Right forelimb (tissue), 1 donor: ENCODE measurements at regions not wholly inside any gene's neighbourhood (a gene's known extent, or its start where the extent isn't known, plus 50 kb on each side); places are given as distances from the start of the nearest gene placed in this dataset.

Source experiments
- DNase-seq: peaks from one replicate; pipeline ENCODE4 v3.0.0-alpha.2; 2018

DNA sequence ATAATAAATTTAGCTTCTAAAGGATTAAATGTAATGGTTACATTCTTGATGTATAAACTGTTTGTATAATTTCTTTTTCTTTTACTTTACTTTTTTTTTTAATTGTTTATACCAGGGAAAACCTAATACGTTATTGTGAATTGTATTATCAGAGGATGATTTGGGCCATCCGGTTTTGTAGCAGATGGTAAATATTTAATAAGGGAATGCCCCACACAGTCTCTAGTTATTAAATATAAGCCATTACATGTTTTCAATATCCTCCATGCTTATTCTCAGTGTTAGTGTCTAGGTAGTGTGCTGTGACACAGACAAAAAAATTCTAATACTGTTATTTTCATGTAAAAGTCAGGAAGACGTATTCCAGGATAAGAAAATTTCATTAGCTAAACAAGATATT lies 553.9 kb downstream of the ZNF804A start:
- DNase-seq: no peak

DNA sequence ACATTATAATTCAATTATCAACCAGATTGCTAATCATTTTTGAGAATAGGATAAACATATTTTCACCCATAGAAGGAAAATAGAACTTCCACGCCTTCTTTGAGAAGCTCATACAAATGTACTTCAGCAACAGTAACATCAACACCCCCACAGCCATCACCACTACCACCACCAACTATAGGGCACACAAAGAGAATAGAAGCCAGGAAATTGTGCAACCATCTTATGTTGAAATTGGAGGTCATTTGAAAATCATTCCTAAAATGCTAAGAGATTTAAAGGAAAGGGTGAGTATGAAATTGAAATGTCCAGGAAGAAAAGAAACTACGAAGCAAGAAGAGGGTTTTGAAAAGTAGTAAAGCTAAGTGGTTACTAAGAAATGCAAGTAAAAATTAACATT lies 563.4 kb downstream of the ZNF804A start:
- no peak for DNase-seq

DNA sequence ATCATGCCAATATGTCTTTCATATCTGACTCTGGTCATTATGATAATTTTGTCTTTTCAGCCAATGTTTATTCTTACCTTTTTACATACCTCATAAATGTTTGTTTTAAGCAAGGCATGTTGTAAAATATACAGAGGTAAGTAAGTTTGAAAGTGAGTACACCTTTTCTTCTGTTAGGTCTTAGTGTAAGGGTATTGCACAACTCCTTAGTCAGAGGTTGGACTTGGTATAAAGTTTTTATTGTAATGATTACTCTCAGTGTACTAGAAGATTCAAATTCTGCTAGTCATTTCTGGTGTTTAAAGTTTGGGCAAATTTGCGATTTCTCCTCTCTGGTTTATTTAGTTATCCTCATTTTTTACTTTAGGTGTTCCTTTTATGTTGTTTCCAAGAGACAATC lies 564.3 kb upstream of the FSIP2 start:
- DNase-seq: no peak

DNA sequence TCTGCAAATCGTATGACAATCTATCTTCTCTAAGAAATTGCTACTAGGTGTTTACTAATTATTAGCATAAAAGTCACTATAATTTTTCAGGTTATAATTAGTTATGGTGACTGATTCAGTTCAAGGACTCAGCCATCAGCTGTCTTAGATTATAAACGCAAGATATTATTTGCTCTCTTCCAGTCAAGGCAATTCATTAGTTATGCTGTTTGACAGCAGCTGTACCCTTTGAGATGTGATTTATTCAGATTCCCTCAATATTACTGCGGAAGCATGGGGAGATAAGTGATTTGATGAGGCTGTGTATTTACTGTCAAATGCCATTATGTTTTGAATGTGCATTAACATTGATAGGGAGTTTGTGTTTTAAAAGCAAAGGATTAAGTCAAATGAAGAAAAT lies 558.9 kb upstream of the FSIP2 start:
- no peak for DNase-seq

DNA sequence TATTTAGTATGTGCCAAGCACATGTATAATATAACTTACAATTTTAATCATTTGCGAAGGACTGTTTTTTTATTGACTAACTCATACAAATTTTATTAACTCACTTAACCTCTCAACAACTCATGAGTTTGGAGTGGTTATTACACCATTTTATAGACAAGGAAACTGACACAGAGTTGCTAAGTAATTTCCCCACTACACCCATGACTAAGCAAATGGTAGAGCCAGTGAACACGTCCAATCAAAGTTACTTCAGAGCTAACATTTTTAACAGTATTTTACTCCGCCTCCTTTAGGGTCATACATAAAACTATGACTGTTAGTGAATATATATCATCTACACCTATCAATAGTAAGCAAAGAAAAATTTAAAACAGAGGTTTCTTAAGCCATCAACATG lies 556.7 kb upstream of the FSIP2 start:
- no peak for DNase-seq

DNA sequence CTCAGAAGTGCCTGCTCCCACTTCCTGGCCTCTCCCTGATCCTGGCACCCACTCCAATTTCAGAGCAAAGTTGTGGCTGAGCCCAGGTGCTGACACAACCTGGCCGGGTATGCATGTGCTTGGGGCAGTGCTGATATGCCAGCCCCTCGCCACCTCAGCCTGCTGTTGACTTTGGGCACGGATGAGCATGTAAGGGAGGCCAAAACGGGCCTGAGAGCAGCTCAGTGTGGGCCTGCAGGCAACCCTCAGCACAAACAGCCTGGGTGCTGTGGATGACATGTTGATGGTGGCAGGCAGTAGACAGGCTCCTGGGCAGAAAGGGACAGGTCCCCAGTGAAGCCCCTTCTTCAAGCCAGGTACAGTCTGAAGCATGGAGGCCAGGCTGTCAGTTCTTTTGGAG lies 553.6 kb upstream of the FSIP2 start:
- no peak for DNase-seq

DNA sequence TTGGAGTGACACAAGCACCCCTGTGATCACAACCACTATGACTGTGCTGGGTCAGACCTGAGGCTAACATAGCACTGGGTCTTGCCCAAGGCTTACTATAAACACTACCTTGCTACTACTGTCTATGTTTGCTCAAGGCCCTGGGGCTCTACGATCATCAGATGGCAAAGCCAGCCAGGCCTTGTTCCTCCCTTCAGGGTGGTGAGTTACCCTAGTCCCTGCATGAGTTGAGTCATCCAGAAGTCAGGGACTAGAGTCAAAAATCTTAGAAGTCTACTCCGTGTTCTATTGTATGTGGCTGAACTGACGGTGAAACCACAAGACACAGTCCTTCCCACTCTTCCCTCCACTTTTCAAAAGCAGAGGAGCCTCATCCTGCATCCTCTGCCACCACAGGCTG lies 551.2 kb upstream of the FSIP2 start:
- no peak for DNase-seq

DNA sequence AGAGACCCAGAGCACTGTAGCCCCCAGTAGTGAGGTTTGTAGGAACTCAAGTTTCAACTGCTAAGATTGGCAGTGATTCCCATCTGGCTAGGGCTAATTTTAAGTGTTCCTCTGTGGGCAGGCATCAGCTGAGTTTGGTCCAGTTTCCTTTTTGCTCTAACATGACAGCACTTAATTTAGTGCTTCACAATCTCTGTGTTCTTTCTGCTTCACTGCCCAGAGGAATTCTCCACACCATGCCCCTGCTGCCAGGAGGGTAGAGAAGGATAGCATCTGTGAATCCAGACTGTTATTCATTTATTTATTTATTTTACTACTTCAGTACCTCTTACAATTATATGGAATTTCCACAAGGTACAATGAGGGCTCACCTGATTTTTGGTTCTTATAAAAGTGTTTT lies 549.9 kb upstream of the FSIP2 start:
- DNase-seq: no peak

DNA sequence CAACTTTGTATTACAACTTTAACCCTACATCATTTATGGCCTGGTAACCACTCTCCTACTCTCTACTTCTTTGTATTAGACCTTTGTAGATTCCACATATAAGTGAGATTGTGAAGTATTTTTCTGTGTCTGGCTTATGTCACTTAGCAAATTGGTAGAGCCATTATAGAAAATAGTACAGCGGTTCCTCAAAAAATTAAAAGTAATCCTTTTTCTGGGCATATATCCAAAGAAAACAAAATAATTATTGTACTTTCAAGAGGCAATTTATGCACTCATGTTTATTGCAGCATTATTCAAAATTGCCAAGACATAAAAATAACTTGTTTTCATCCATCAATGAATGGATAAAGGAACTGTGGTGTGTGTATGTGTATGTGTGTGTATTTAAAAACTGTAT lies 537.5 kb upstream of the FSIP2 start:
- no peak for DNase-seq

DNA sequence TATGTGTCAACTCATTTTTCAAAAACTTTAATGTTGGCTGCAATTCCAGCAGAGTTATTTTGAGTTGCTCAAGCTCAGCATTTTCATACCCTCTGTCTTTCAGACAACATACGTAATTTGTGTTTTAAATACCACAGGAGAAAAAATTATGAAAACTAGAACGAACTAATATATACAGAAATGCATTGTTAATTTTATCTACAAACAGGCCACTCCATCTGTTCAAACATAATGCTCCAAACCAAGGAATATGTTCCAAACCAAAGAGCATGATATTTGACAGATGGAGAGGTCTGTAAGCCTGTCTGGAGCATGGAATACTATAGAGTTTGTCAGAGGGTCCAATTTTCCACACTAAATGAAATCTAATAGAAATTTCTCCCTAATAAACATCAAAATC lies 536.2 kb upstream of the FSIP2 start:
- no peak for DNase-seq

DNA sequence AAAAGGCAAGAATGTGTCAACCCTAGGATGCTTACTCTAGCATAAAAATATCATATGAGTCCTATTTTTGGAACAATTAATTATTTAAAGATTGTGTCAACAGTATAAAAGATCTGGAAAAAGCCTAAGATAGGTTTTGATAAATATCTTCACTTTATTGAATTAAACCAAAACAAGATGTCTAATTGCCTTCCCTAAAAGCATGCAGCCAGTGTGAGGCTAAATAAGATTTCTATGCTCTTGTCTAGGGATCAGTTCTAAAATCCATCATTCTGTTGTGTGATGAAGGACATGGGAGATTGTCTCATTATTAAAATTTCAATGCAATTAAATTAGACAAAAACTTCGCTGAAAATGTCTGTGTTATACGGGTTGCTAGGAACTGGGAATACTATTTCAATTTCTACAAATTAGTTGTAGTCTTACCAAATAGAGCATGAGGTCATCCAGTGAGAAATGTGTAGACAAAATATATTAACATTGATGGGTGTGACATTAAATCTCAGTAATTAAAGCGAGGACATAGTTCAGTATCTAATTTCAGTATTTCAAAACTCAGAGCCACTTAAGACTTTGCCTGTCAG lies 535.6 kb upstream of the FSIP2 start:
- DNase-seq: no peak

DNA sequence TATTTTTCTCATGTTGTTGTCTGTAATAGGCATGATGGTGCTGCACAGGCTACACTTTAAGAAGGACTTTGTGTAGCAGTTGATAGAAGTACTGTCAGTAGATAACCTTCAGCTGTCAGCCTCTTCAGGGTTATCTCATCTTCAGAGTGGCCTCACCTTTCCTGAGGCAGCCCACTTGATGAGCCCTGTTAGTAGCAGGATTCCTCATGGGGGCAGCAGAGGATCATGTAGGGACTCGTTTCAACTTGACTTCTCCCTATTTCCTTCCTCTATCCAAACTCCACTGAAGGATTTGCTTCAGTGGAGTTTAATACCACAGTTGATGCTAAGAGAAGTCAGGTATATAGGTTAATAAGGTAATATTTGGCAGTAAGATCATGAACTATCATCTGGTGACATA lies 530.3 kb upstream of the FSIP2 start:
- DNase-seq: no peak

DNA sequence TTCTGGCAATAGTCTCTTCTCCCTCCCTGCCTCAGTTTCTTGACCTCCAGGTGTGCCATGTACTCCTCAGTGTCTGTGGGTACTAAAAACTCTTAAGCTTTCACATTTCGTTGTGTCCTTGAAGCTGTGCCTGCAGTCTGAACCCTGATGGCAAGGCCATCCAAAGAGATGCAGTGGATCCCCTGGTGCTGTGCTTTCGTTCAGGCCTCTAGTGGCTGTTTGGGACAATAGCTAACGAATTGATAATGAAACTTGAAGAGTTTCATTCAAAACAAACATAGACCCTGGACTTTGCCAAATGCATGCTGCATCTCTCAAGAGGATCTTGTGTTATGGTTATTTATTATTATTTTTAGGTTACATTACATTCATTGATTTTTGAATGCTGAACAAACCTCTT lies 523.1 kb upstream of the FSIP2 start:
- no peak for DNase-seq

DNA sequence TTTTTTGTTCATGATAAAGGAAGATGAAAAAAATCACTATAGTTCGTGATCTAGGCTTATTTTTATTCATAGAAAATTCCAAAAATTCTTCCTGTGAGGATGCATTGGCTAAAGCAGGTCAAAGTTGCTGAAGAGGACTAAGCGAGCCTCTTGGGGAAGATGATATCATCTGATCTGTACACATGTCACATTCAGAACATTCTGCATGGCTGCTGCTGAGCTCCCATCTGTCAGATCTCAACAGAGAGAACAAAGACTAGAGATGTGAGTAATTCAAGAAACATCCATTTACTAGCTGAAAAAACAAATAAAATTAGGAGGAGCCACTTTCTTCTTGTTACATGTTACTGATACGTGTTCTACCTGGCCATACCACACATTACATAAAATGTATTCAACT lies 518.6 kb upstream of the FSIP2 start:
- no peak for DNase-seq

DNA sequence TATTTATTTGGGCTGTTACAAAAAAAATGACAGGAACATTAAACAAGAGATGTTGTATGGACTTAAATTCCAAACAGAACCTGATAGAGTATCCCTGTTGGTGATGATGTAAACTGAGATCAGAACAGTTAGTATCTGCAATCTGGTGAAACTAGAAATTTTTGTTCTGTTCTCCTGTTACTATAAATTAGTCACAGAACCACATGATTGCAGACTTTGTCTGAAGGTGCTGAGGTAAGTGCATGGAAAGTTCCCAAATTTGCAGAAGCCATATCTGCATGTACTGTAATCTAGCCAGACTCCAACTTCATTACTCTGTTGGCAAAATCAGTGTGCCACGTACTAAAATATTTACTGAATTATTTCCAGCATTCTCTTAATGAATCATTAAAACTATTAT lies 516.3 kb upstream of the FSIP2 start:
- no peak for DNase-seq

DNA sequence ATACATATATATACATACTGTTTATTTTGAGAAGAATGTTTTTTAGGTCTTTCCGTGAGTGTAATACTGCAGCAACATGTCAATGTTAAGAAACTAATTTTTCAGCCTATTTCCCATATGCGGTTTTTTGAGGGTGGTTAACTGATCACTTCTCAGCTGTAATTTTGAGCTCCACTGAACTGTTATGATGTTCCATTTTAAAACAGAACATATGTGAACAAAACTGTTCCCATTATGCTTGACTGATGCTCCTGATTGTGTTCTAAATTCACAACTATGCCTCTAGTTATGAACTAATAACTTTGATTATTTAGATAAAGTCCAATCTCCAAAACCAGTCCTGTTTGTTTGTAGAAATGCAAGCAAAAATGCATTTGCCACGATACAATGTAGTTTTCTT lies 511.2 kb upstream of the FSIP2 start:
- DNase-seq: no peak

DNA sequence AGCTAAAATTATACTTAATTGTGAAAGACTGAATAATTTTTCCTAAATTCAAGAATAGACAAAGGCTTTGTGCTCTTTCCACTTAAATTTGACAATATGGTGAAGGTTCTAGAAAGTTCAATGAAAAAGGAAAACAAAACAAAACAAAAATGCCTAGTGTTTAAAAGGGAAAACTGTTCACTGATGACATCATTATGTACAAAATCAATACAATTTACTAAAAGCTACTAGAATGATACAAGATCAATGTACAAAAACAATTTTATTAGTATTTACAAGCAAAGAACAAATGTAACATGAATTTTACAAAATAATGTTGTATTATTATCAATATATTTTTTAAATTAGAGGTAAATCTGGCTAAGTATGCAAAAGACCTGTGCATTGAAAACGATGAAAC lies 499.1 kb upstream of the FSIP2 start:
- DNase-seq: no peak

DNA sequence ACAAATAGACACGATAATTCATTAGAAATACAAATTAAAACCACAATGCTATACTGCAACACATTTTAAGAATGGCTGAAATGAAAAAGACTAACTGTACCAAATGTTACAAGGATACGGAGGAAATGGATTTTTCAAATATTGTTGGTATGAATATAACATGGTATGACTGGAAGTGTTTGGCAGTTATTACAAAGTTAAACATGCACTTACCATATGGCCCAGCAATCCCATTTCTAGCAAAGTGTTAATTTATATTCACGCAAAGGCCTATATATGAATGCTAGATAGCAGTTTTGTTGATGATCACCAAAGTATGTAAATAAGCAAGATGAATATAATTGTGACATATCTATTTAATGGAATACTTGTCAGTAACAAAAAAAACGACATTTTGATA lies 497.8 kb upstream of the FSIP2 start:
- no peak for DNase-seq

DNA sequence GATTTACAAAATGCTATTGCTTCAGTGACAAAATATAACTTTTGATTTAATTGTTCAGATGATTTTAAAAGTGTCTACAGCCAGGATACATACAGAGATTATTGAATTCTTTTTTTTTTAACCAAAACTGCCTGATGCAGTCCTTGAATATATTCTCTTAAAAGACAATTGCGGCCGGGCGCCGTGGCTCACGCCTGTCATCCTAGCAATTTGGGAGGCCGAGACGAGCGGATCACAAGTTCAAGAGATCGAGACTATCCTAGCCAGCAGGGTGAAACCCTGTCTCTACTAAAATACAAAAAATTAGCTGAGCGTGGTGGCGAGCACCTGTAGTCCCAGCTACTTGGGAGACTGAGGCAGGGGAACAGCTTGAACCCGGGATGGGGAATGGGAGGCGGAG lies 497.0 kb upstream of the FSIP2 start:
- no peak for DNase-seq

DNA sequence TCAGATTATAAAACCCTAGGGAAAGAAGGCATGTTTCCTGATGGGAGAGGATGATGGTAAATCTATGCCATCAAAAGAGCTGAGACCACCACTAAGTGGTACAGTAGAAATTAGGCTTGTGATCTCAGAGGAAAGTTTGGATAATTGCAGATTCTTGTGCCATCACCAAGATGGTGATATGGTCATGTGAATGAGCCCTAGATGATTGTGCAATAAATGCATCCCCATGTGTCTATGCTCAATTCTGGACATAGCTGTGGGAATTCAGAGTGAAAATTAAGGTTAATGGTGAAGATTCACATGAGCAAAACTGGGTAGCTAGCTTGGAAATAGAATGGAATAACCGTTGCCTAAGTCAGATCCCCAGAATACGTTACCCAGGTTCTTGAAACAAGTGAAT lies 496.1 kb upstream of the FSIP2 start:
- no peak for DNase-seq

DNA sequence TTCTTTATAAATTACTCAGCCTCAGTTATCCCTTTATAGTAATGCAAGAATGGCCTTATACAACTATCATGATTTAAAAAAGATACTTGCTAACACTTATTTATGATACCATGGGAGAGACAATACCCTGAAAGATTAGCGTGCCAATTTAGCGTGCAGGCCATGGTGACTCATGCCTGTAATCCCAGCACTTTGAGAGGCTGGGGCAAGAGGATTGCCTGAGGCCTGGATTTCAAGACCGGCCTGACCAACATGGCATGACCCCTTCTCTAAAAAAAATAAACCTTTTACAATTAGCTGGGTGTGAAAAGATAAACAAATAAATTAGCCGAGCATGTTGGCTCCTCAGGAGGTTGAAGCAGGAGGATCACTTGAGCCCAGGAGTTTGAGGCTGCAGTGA lies 493.4 kb upstream of the FSIP2 start:
- DNase-seq: no peak

DNA sequence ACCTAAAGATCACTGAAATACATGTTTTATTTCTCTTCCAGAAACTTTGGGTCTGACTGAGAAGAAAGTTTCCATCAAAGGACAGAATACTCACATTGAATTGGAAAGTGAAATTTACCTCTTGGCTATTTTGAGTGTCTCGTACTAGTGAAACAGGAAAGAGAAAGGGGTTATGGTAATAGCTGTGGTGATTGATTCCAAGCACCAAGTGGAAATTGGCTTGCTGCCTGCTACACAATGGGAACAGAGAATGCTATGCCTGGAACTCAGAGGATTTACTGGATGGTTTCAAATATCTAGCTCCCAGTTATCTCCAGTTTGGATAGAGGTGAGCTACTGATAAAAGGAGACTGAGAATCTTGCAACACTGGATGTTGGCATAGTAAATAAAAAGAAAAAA lies 492.8 kb upstream of the FSIP2 start:
- DNase-seq: no peak

DNA sequence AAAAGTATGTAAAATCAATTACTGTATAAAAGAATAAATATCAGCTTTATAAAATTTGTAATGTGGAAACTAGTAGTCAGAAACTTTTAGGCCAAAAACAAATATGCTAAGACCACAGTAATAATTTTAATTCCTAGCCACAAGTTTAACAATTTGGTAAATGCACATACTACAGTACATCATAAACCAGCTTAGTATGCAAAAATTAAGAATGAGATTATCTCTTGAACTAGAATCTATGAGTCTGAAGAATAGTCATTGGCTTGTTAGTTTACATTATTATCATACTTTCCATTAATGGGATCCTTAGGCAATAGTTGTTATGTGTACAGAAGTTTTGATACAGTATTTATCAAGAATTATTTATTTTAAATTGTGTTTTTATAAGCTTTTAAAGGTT lies 491.9 kb upstream of the FSIP2 start:
- no peak for DNase-seq

DNA sequence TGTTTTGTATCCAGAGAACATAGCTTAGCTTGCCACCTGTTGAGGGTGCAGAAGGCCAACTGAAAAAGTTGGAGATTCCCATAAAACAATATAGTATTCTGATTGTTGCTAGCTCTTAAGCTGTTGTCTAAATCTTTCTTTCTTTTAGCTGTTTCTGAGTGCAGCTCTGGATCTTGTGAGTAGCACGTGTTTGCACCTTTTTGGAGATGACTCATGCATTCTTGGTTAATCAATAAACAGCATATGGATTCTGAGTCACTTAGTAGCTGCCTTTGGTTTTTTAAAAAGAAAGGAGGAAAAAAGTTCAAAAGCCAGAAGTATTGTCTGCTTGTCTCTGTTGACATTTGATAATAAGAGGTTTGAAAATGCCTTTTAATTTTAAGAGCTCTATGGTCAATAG lies 483.0 kb upstream of the FSIP2 start:
- DNase-seq: no peak

DNA sequence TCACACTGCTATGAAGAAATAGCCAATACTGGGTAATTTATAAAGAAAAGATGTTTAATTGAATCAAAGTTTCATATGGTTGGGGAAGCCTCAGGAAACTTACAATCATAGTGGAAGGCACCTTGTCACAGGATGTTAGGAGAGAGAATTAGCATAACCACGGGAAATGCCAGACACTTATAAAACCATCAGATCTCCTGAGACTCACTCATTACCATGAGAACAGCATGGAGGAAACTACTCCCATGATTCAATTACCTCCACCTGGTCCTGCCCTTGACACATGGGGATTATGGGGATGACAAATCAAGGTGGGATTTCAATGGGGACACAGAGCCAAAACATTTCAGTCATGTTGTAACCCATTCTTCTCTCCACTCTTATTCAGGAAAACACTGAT lies 472.9 kb upstream of the FSIP2 start:
- no peak for DNase-seq

DNA sequence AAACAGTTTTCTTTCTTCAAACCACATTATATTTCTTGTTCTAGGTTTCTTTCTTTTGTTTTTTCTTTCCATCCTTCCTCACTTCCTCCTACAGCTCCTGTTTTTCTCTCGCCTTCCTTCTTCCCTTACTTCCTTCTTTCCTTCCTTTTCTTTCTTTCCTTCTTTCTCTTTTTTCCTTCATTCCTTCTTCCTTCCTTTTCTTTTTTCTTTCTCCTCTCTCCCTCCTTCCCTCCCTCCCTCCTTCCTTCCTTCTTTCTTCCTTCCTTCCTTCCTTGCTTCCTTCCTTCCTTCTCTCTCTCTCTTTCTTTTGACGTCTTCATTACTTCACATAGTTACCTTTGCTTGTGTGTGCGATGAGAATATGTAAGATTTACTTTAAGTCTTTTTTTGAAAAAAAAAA lies 470.0 kb upstream of the FSIP2 start:
- no peak for DNase-seq
